Gastroesophageal sphincter (tissue), 4 donors: ENCODE measurements at regions not wholly inside any gene's neighbourhood (a gene's known extent, or its start where the extent isn't known, plus 50 kb on each side); places are given as distances from the start of the nearest gene placed in this dataset.

Source experiments
- ATAC-seq: fragments of 150-250 bp; one replicate; pipeline ENCODE4 v1.9.1; 2016; ENCODE audit warnings: mild to moderate bottlenecking, moderate library complexity
- H3K27ac ChIP-seq, 4 donors: fragments of 200-600 bp; sonication (generic) in 3 of 4; 1 replicate in 3 of 4; 2 replicates in 1 of 4; pipeline ENCODE4 v1.5.1; 2016 to 2019
- H3K27me3 ChIP-seq: fragments of 200-600 bp; sonication (generic); one replicate; pipeline ENCODE4 v1.5.1; 2019
- H3K36me3 ChIP-seq, 2 donors: fragments of 200-600 bp; sonication (generic); one replicate each; pipeline ENCODE4 v1.5.1; 2019; ENCODE audit warnings: control low read depth in 1 of 2
- H3K4me1 ChIP-seq, 3 donors: fragments of 200-600 bp; sonication (generic); 1 replicate in 2 of 3; 2 replicates in 1 of 3; pipeline ENCODE4 v1.5.1; 2016 to 2019; ENCODE audit warnings: control low read depth in 2 of 3
- H3K4me3 ChIP-seq, 2 donors: fragments of 200-600 bp; sonication (generic); one replicate each; pipeline ENCODE4 v1.5.1; 2019; ENCODE audit warnings: mild to moderate bottlenecking in 1 of 2, moderate library complexity in 1 of 2
- H3K9me3 ChIP-seq, 3 donors: fragments of 200-600 bp; sonication (generic); one replicate each; pipeline ENCODE4 v1.5.1; 2017 to 2019; ENCODE audit warnings: control low read depth in 2 of 3
- CTCF ChIP-seq, 4 experiments: fragments of 200-600 bp in 2 of 4; fragments of 450-650 bp in 2 of 4; sonication (generic) in 1 of 4; IDR thresholded peaks; one replicate each; pipeline ENCODE4 v1.5.1; 2017 to 2019; ENCODE audit warnings: antibody characterized with exemption in 4 of 4, mild to moderate bottlenecking in 2 of 4, moderate library complexity in 2 of 4
- EP300 ChIP-seq: sonication (generic); formaldehyde crosslinking; IDR thresholded peaks from one replicate; pipeline ENCODE4 v1.6.1; 2017; ENCODE audit warnings: antibody characterized with exemption, mild to moderate bottlenecking
- POLR2A ChIP-seq, 2 donors: fragments of 450-650 bp; IDR thresholded peaks; one replicate each; pipeline ENCODE4 v1.6.1; 2017; ENCODE audit warnings: antibody characterized with exemption in 2 of 2, mild to moderate bottlenecking in 2 of 2, moderate library complexity in 1 of 2
- POLR2AphosphoS5 ChIP-seq: sonication (generic); formaldehyde crosslinking; IDR thresholded peaks from one replicate; pipeline ENCODE4 v1.6.1; 2017; ENCODE audit warnings: antibody characterized with exemption
- WGBS, 2 donors: methylation state at CpG; one replicate each; pipeline ENCODE4 v1.1.5; 2018; ENCODE audit warnings: low coverage in 1 of 2; 5-methylcytosine and 5-hydroxymethylcytosine counted together

DNA sequence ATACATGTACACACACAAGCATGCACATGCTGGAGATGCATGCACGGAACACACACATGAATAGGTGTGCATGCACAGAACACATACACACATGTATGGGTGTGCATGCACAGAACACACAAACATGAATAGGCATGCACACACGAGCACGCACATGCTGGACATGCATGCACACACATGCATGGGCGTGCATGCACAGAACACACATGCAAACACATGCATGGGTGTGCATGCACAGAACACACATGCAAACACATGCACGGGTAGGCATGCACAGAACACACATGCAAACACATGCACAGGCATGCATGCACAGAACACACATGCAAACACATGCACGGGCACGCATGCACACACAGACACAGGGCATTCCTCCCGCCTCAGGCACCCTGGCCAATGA is 382.3 kb downstream of the IRX2 start:
- no peak for ATAC-seq
- Histone ChIP-seq H3K36me3 (no peaks in the 10 kb centered on the region), H3K4me1 (no peaks in the 10 kb centered on the region), H3K9me3 (peaks cover 0 to 14% (median 0%) of the 10 kb centered on the region in 3 donors), H3K4me3 (no peak overlapping the region), H3K27ac (no peak overlapping the region), H3K27me3 (peaks cover 4% of the 10 kb centered on the region)
- WGBS, 2 donors, result 72 to 76% methylated on average over 3 to 8 of the region's 8 CpGs
- TF ChIP-seq EP300 (no peak), CTCF (IDR thresholded peaks at IDR 0.05) (no peak), POLR2AphosphoS5 (no peak), POLR2A (IDR thresholded peaks at IDR 0.05) (no peak)

DNA sequence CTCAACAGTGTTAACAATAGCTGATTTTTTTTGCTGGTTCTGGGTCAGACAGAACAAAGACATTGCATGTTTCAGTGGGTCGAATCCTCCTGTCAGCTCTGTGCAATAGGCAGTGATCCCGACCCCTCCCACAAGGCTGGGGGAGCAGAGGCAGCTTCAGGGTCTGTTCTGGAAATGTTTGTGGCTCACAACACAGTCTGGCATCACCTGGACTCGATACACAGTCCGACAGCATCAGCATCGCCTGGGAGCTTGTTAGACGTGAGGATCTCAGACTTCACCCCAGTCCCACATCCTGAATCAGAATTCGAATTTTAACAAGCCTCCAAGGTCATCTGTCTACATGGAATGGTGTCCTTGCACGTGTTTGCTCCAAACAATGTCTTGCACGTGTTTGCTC is 384.7 kb downstream of the IRX2 start:
- ATAC-seq, result no peak
- peaks cover 0 to 20% (median 0%) of the 10 kb centered on the region in 3 donors for H3K9me3 ChIP-seq
- no peak overlapping the region for H3K4me3 ChIP-seq
- H3K4me1 ChIP-seq, result no peaks in the 10 kb centered on the region
- 51 to 70% methylated on average over 6 to 9 of the region's 9 CpGs for WGBS, 2 donors
- TF ChIP-seq POLR2AphosphoS5, result no peak
- no peak for TF ChIP-seq EP300
- TF ChIP-seq POLR2A (IDR thresholded peaks at IDR 0.05), result no peak
- no peak for TF ChIP-seq CTCF (IDR thresholded peaks at IDR 0.05)
- H3K27me3 ChIP-seq, result peaks cover 5% of the 10 kb centered on the region
- H3K27ac ChIP-seq, result no peak overlapping the region
- no peaks in the 10 kb centered on the region for H3K36me3 ChIP-seq

DNA sequence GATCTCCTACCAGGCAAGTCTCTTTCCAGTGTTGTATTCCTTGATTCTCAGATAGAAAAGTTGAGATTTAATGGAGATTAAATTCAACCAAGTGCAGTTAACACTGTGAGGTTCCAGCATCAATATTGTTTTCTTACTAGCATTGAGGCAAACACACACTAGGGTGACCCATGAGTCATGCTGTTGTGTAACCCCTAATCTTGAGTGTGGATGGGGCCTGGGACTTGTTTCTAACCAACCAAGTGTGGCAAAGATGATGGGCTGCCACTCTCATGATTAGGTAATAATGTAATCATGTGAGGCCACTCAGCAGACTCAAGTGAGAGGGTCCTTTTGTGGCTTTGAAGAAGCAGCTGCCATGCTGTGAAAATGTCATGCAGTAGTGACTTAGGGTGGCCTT is 394.2 kb downstream of the IRX2 start:
- Histone ChIP-seq H3K4me1 (no peaks in the 10 kb centered on the region), H3K27ac (no peak overlapping the region), H3K36me3 (no peaks in the 10 kb centered on the region), H3K9me3 (no peaks in the 10 kb centered on the region), H3K27me3 (no peaks in the 10 kb centered on the region), H3K4me3 (no peak overlapping the region)
- no peak for TF ChIP-seq POLR2AphosphoS5
- TF ChIP-seq POLR2A (IDR thresholded peaks at IDR 0.05), result no peak
- TF ChIP-seq CTCF (IDR thresholded peaks at IDR 0.05), result no peak
- no peak for ATAC-seq

DNA sequence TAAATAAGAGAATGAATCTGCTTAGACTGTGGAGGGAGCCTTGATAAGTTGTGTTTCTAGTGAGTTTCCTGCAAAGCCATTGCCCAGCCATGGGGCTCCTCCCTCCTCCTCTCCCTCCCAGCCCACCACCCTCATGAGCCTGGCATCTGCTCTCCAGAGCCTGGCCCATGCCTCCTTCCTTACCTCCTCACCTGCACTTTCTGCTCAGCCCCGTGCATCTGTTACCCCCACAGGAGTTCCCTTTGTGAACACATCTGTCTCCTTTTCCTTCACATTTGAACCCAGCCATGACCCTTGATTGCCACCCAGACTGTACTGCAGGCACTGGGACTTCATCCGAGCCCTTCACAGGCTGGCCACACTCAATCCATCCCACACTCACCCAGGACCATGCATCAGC is 395.6 kb downstream of the IRX2 start:
- TF ChIP-seq POLR2A (IDR thresholded peaks at IDR 0.05) (no peak), EP300 (no peak), POLR2AphosphoS5 (no peak), CTCF (IDR thresholded peaks at IDR 0.05) (no peak)
- Histone ChIP-seq H3K27me3 (no peaks in the 10 kb centered on the region), H3K36me3 (no peaks in the 10 kb centered on the region), H3K9me3 (peaks cover 0 to 7% (median 0%) of the 10 kb centered on the region in 3 donors), H3K27ac (no peak overlapping the region), H3K4me3 (no peak overlapping the region), H3K4me1 (no peaks in the 10 kb centered on the region)
- WGBS, 2 donors, result 33 to 61% methylated on average over 2 of the region's 2 CpGs
- ATAC-seq, result no peak

DNA sequence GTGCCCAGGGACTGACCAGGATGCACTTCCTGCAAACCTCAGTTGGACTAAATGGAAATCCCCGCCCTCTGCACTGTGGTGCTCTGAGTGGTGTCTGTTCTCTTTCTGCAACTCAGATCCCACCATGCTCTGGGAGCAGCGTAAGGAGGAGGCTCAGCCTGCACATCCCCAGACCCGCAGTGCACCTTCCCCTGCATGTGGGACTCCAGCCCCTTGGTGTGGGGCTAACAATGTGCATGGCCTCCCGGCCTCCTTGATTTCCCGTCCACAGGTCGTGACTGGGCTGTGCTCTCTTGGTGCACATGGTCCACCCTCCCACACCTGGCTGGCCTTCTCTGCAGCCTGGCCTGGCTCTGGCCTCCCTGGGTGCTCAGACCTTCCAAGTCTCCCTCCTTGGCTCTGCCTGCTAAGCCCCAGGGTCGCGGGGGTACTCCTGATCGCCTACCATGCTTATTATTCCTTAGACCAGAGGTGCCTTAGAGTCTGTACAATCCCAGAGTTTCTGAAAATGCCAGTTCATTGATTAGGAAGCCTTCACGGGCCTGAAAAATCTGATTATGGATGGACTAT is 397.5 kb downstream of the IRX2 start:
- peaks cover 0 to 15% (median 0%) of the 10 kb centered on the region in 3 donors for H3K9me3 ChIP-seq
- WGBS, 2 donors, result 83 to 87% methylated on average over 1 to 3 of the region's 10 CpGs
- no peak for ATAC-seq
- TF ChIP-seq POLR2AphosphoS5 (no peak), POLR2A (IDR thresholded peaks at IDR 0.05) (no peak), EP300 (no peak), CTCF (IDR thresholded peaks at IDR 0.05) (no peak)
- H3K4me1 ChIP-seq, result no peaks in the 10 kb centered on the region
- H3K36me3 ChIP-seq, result no peaks in the 10 kb centered on the region
- H3K27me3 ChIP-seq, result no peaks in the 10 kb centered on the region
- H3K27ac ChIP-seq, result no peak overlapping the region
- H3K4me3 ChIP-seq, result no peak overlapping the region
